NCI-H748 (cell line): ENCODE measurements at regions not wholly inside any gene's neighbourhood (a gene's known extent, or its start where the extent isn't known, plus 50 kb on each side); places are given as distances from the start of the nearest gene placed in this dataset.

Experiments used
- DNase-seq: peaks from one replicate; lab custom pipeline; 2025; ENCODE audit not compliant: unreplicated experiment; lab: John Stamatoyannopoulos, UW

GRCh38 chr22:27454807-27455450 lies 346.6 kb downstream of the MN1 start:
- DNase-seq, result no peak

- no peak for DNase-seq
Measured at GRCh38 chr22:27455526-27455925, 346.0 kb downstream of the MN1 start.

GRCh38 chr22:27456696-27457503 lies 344.7 kb downstream of the MN1 start:
- no peak for DNase-seq

- DNase-seq, result no peak
Measured at GRCh38 chr22:27459999-27460398, 341.6 kb downstream of the MN1 start.

GRCh38 chr22:27460591-27461347 lies 340.8 kb downstream of the MN1 start:
- no peak for DNase-seq

- DNase-seq, result no peak
Measured at GRCh38 chr22:27461470-27461869, 340.1 kb downstream of the MN1 start.

GRCh38 chr22:27462190-27462589 lies 339.4 kb downstream of the MN1 start:
- peak; percentile 84 for DNase-seq

- DNase-seq, result no peak
Measured at GRCh38 chr22:27463121-27463660, 338.4 kb downstream of the MN1 start.

- no peak for DNase-seq
Measured at GRCh38 chr22:27466229-27466628, 335.3 kb downstream of the MN1 start.

GRCh38 chr22:27466778-27467438 lies 334.6 kb downstream of the MN1 start:
- DNase-seq, result peak; percentile 61

- no peak for DNase-seq
Measured at GRCh38 chr22:27467711-27468110, 333.8 kb downstream of the MN1 start.

GRCh38 chr22:27468712-27469111 lies 332.8 kb downstream of the MN1 start:
- DNase-seq, result no peak

GRCh38 chr22:27470169-27470772 lies 331.3 kb downstream of the MN1 start:
- DNase-seq, result no peak

- DNase-seq, result no peak
Measured at GRCh38 chr22:27472975-27473374, 328.6 kb downstream of the MN1 start.

GRCh38 chr22:27473533-27473932 lies 328.0 kb downstream of the MN1 start:
- no peak for DNase-seq

- DNase-seq, result no peak
Measured at GRCh38 chr22:27474112-27474571, 327.4 kb downstream of the MN1 start.

- no peak for DNase-seq
Measured at GRCh38 chr22:27474711-27475547, 326.6 kb downstream of the MN1 start.

GRCh38 chr22:27475548-27475897 lies 326.0 kb downstream of the MN1 start:
- no peak for DNase-seq

GRCh38 chr22:27476318-27476717 lies 325.2 kb downstream of the MN1 start:
- no peak for DNase-seq

GRCh38 chr22:27476729-27477128 lies 324.8 kb downstream of the MN1 start:
- no peak for DNase-seq
